HG02981 (cell line): ENCODE measurements at regions not wholly inside any gene's neighbourhood (a gene's known extent, or its start where the extent isn't known, plus 50 kb on each side); places are given as distances from the start of the nearest gene placed in this dataset.

Source experiments
- ATAC-seq: cut with Tn5 transposase; IDR thresholded peaks from one replicate; pipeline ENCODE4 v1.9.1; 2021; ENCODE audit warnings: mild to moderate bottlenecking, moderate library complexity; ENCODE audit not compliant: unreplicated experiment

GRCh38 chr16:9296271-9296590 lies 204.8 kb downstream of the HAPSTR1 start:
- no peak for ATAC-seq

- no peak for ATAC-seq
Observed at GRCh38 chr16:9297437-9298113, 206.1 kb downstream of the HAPSTR1 start.

DNA sequence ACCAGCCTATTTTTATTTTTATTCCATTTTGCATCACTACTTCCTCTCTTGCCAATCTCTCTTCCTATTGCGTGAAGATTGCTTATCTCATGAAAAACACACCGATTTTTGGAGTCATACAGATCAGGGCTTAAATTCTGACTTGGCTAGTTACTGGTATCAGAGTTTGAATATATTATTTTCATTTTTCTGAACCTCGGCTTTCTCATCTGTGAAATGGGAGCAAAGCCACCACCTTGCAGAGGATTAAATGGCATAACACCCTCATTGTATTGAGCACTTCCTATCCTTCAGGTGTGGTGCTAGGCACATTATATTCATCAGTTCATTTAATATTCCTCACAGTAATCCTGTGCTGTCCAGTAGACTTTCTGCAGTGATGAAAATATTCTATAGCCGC lies 208.8 kb downstream of the HAPSTR1 start:
- ATAC-seq = no peak

GRCh38 chr16:9302072-9302471 lies 210.6 kb downstream of the HAPSTR1 start:
- ATAC-seq = no peak

- ATAC-seq = no peak
Observed at GRCh38 chr16:9306753-9307152, 215.3 kb downstream of the HAPSTR1 start.

GRCh38 chr16:9307446-9307845 lies 216.0 kb downstream of the HAPSTR1 start:
- ATAC-seq = no peak

GRCh38 chr16:9308356-9308801 lies 216.9 kb downstream of the HAPSTR1 start:
- ATAC-seq = no peak

DNA sequence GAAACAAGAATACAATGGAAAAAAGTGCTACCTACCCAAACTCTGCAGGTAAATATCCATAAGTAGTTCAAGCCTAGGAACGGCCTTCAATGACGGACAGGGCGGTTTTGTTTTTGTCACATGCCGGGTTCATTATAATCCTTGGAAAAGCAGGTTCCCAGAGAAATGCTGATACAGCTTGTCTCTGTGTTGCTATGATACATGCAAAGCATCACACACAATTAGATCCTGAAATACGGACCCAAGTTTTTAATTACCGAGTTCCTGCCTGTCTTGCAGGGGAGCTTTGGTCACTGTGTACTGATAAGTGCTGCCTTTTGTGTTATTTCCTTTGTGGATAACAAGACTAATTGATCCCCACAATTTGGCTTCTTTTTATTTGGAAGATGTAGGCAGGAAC lies 217.4 kb downstream of the HAPSTR1 start:
- no peak for ATAC-seq

DNA sequence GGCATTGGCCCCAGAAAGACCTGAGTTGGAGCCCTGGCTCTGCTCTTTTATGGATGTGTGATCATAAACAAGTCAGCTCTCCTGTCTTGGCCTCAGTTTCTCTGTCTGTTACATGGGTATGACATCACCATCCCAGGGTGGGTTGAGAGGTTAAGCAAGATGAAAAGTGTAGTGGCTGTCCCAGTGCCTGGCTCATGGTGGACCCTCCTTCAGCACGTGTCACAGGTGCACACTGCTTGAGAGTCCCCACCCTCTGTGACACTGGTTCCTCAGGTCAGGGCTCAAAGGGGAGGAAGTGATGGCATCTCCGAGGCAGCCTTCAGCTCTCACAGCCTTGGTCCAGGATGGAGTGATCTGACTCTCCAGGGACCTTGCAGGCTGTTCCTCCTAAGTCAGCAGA lies 218.4 kb downstream of the HAPSTR1 start:
- ATAC-seq = no peak

DNA sequence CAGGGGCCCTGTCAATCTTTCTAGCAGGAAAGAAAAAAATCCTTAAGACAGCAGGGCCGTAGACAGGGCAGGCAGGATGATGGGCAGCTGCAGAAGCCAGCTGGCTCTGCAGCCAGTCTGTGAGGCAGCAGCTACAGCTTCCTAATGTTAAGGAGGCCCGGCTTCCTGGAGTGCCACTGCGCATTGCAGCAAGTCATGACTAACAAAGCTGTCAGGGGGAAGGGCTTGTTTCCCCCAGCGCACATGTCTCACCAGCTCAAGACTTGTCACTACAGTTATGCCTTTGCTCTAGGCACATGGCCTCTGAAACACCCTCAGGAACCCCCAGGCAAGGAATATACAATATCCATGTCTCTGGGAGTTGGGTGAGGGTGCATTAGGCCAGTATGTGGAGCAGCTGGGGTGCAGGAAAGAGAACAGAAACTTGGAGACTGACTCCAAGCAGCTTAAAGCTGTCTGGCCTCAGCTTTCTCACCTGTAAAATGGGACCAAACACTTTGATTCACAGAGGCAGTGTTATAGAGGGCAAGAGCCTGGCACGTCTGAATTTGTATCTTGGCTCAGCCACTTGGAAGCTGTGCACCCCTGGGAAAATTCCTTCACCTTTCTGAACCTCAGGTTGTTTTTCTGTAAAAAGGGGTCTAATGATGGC lies 220.0 kb downstream of the HAPSTR1 start:
- ATAC-seq = no peak

DNA sequence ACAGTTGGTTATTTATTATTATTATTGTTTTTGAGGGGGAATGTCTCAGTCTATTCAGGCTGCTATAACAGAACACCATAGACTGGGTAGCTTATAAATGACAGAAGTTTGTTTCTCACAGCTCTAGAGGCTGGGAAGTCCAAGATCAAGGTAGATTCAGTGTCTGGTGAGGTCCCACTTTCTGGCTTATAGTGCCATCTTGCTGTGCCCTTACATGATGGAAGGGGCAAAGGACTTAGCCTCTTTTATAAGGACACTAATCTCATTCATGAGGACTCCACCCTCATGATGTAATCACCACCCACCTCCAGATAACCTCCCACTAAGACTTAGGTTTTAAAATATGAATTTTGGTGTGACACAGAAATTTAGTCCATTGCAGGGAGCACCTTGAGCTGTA lies 224.6 kb downstream of the HAPSTR1 start:
- ATAC-seq = no peak

GRCh38 chr16:9316615-9317014 lies 225.2 kb downstream of the HAPSTR1 start:
- no peak for ATAC-seq

GRCh38 chr16:9318764-9319163 lies 227.3 kb downstream of the HAPSTR1 start:
- no peak for ATAC-seq

- no peak for ATAC-seq
Observed at GRCh38 chr16:9322769-9323168, 231.3 kb downstream of the HAPSTR1 start.

DNA sequence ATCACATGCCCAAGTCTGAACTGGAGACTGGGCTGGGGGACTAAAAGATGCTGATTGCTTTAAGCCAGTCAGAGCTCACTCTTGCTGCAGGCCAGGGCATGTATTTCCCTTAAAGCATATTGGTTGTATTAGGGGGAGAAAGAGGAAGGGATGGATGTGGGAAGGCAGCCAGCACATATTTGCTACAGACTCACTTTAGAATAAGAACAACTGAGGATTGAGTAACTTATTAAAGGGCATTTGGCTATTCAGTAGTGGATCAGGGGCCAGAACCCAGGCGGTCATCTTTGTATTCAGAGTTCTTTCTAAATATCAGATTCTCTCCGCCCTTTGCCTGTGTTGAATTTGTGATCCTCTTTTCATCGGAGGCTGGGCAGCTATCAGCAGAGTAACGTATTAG lies 231.7 kb downstream of the HAPSTR1 start:
- no peak for ATAC-seq

DNA sequence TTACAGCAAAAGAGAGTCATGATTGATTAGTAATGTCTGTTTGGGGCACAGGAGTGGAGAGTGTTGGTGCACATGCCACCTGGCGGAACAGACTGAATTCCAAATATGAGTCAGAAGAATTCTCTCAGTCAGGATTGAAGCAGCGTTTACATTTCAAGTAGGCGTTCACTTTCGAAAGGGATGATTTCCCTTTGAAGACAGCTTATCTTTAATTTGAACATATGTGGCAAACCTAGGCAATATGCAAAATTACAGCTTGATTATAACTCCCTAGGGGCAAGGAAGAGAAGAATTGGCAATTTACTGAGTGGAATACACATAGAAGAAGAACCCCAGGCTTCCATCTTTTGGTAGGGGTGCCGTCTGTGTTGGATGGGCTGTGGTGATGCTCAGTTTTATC lies 235.8 kb downstream of the HAPSTR1 start:
- no peak for ATAC-seq

- ATAC-seq = no peak
Observed at GRCh38 chr16:9328411-9328810, 237.0 kb downstream of the HAPSTR1 start.

- ATAC-seq = no peak
Observed at GRCh38 chr16:9330095-9330494, 238.7 kb downstream of the HAPSTR1 start.

- ATAC-seq = no peak
Observed at GRCh38 chr16:9331503-9331902, 240.1 kb downstream of the HAPSTR1 start.

GRCh38 chr16:9332574-9333148 lies 241.2 kb downstream of the HAPSTR1 start:
- ATAC-seq = no peak

GRCh38 chr16:9333469-9333868 lies 242.0 kb downstream of the HAPSTR1 start:
- ATAC-seq = no peak

- no peak for ATAC-seq
Observed at GRCh38 chr16:9334103-9334502, 242.7 kb downstream of the HAPSTR1 start.
